ENCODE measurements at regions not wholly inside any gene's neighbourhood (a gene's known extent, or its start where the extent isn't known, plus 50 kb on each side); places are given as distances from the start of the nearest gene placed in this dataset.

DNA sequence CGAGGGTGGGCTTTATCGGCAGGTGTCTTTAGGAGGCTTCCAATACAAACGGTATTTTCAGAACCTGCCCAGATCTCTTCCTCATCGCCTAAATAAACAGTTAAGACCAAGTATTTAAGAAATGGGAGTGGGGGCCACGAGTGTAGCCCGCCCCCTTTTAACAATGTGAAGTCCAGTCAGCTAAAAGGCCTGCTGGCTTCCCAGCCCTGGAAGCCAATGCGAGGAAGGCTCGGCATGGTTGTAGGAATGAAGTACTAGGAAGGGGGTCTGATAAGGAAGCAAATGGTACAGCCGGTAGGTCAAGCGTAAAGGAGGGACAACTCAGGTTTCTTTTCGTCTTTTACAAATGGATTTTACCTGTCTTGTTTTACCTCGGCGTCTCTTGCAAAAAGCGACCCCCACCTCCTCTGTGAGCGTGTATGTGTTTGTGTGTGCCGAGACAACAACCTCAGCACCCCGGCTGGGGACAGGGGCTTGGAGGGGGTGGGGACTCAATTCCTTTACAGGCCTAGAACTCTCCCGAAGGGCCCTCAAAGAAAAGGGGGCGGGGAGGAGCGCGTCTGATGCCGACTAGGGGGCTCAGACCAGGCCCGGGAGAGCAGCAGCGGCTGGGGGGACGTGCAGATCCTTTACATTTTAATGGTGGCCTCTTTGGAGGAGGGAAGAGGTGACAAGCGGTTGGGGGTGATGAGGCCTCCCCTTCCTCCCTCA is 147.6 kb downstream of the GPR85 start:
- Histone ChIP-seq H3K36me3 (no peaks in the 10 kb centered on the region), H3K4me1 (peaks cover 31% of the 10 kb centered on the region), H3K9me3 (ENCODE audit: low read depth) (no peaks in the 10 kb centered on the region), H3K79me2 (ENCODE audit: low read depth) (peaks cover 51% of the 10 kb centered on the region), H3K4me3 (peak overlapping the region; percentile 71), H3K27ac (peak overlapping the region; percentile 78), H3K9ac (peak overlapping the region; percentile 74), H3F3A (ENCODE audit: low read depth) (peaks cover 12% of the 10 kb centered on the region), H3K4me2 (peak overlapping the region; percentile 91), H3K27me3 (no peaks in the 10 kb centered on the region), H2AFZ (replicated peaks) (peak overlapping the region; percentile 71), H4K20me1 (ENCODE audit: low read depth) (peaks cover 51% of the 10 kb centered on the region)
- TF ChIP-seq EZH2phosphoT487 (IDR thresholded peaks at IDR 0.05): no peak
- TF ChIP-seq, protein P1, sequence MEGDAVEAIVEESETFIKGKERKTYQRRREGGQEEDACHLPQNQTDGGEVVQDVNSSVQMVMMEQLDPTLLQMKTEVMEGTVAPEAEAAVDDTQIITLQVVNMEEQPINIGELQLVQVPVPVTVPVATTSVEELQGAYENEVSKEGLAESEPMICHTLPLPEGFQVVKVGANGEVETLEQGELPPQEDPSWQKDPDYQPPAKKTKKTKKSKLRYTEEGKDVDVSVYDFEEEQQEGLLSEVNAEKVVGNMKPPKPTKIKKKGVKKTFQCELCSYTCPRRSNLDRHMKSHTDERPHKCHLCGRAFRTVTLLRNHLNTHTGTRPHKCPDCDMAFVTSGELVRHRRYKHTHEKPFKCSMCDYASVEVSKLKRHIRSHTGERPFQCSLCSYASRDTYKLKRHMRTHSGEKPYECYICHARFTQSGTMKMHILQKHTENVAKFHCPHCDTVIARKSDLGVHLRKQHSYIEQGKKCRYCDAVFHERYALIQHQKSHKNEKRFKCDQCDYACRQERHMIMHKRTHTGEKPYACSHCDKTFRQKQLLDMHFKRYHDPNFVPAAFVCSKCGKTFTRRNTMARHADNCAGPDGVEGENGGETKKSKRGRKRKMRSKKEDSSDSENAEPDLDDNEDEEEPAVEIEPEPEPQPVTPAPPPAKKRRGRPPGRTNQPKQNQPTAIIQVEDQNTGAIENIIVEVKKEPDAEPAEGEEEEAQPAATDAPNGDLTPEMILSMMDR (IDR thresholded peaks at IDR 0.05): no peak
- no peak for TF ChIP-seq EZH2 (IDR thresholded peaks at IDR 0.05)
- Mint-ChIP-seq H3K27ac (peak overlapping the region; percentile 96), H3K9me3 (no peaks in the 10 kb centered on the region), H3K36me3 (peaks cover 10% of the 10 kb centered on the region), H3K4me1 (peaks cover 21% of the 10 kb centered on the region), H3K4me3 (peak overlapping the region; percentile 95), H3K27me3 (ENCODE audit: insufficient read depth, low read depth) (peaks cover 5% of the 10 kb centered on the region)
- DNase-seq (ENCODE audit: low spot score): peak; percentile 86

DNA sequence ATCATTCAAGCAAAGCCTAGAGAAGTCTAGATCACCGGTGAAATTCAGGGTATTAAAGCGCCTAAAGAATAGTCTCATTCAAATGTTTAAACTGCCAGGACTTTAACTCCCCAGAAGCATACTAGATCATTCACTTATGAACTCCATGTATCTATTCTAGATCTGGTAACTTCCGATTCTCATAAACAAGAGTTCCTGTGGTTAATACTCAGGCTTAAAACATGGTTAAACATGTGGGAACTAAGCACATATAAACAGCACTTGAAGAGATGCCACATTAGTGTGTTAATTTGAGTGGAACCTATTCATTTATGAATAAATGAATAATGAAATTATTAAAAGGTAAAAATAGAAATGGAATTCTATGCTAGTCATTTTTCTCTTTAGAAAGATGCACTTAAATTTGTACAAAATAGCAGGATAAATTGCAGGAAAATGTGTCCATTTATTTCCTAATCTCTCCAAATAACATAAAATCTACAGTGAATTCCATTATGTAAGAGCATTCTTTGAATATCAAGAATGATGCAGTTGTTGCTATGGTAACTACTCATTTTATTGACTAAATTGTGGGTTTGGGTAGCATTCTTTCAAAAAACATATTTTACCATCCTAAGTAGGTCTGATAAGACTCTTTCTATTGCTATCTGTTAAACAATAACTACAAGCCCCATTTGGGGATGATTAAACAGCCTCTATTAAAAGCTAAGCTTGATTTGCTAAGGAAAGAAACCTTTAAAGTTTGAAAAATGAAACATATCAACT is 147.6 kb upstream of the TMEM168 start:
- DNase-seq (ENCODE audit: low spot score): no peak
- peaks cover 14% of the 10 kb centered on the region for H3K36me3 Mint-ChIP-seq
- peaks cover 5% of the 10 kb centered on the region for H3K27me3 Mint-ChIP-seq (ENCODE audit: insufficient read depth, low read depth)
- Histone ChIP-seq H3K79me2 (ENCODE audit: low read depth) (peaks cover 63% of the 10 kb centered on the region), H2AFZ (replicated peaks) (no peak overlapping the region), H3K9ac (no peak overlapping the region), H3K4me2 (peak overlapping the region; percentile 91), H3K27me3 (no peaks in the 10 kb centered on the region), H3K4me3 (peak overlapping the region; percentile 71), H3K36me3 (no peaks in the 10 kb centered on the region), H4K20me1 (ENCODE audit: low read depth) (peaks cover 63% of the 10 kb centered on the region), H3K4me1 (peaks cover 40% of the 10 kb centered on the region), H3K9me3 (ENCODE audit: low read depth) (no peaks in the 10 kb centered on the region), H3F3A (ENCODE audit: low read depth) (peaks cover 12% of the 10 kb centered on the region), H3K27ac (no peak overlapping the region)
- H3K4me3 Mint-ChIP-seq: peak overlapping the region; percentile 95
- peaks cover 21% of the 10 kb centered on the region for H3K4me1 Mint-ChIP-seq
- TF ChIP-seq, protein P1 (IDR thresholded peaks at IDR 0.05): no peak
- TF ChIP-seq EZH2 (IDR thresholded peaks at IDR 0.05) (no peak), EZH2phosphoT487 (IDR thresholded peaks at IDR 0.05) (no peak)
- no peak overlapping the region for H3K27ac Mint-ChIP-seq
- no peaks in the 10 kb centered on the region for H3K9me3 Mint-ChIP-seq

DNA sequence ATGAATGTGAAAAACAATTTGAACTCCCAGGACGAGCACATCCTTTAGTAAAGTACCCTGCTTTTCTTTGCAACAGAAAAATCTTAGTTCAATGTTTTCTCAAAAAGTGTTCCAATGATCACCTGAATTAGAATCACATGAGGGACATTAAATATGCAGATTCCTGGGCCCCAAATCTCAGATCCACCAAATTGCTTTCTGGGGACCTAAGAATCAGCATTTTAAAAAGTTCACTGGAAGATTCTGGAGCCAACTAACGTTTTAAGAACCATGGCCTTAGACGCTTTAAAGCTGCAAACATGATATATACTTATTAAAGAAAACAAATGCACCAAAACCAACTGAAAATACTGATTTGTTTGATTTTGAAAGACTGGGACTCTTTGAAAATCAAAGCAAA is 143.4 kb upstream of the TMEM168 start:
- H3K27me3 Mint-ChIP-seq (ENCODE audit: insufficient read depth, low read depth): peaks cover 5% of the 10 kb centered on the region
- Histone ChIP-seq H3K79me2 (ENCODE audit: low read depth) (peaks cover 100% of the 10 kb centered on the region), H3K27ac (no peak overlapping the region), H3F3A (ENCODE audit: low read depth) (peaks cover 2% of the 10 kb centered on the region), H3K9ac (no peak overlapping the region), H3K27me3 (no peaks in the 10 kb centered on the region), H3K4me2 (peak overlapping the region; percentile 66), H3K4me1 (peaks cover 49% of the 10 kb centered on the region), H3K4me3 (peak overlapping the region; percentile 25), H3K36me3 (no peaks in the 10 kb centered on the region), H2AFZ (replicated peaks) (no peak overlapping the region), H3K9me3 (ENCODE audit: low read depth) (no peaks in the 10 kb centered on the region), H4K20me1 (ENCODE audit: low read depth) (peaks cover 92% of the 10 kb centered on the region)
- no peak for DNase-seq (ENCODE audit: low spot score)
- TF ChIP-seq EZH2phosphoT487 (IDR thresholded peaks at IDR 0.05) (no peak), EZH2 (IDR thresholded peaks at IDR 0.05) (no peak)
- TF ChIP-seq, protein P1 (IDR thresholded peaks at IDR 0.05): no peak
- no peak overlapping the region for H3K4me3 Mint-ChIP-seq
- H3K27ac Mint-ChIP-seq: no peak overlapping the region
- H3K9me3 Mint-ChIP-seq: no peaks in the 10 kb centered on the region
- peaks cover 29% of the 10 kb centered on the region for H3K36me3 Mint-ChIP-seq
- H3K4me1 Mint-ChIP-seq: peaks cover 17% of the 10 kb centered on the region
